OCI-LY3 (cell line): ENCODE measurements at regions not wholly inside any gene's neighbourhood (a gene's known extent, or its start where the extent isn't known, plus 50 kb on each side); places are given as distances from the start of the nearest gene placed in this dataset.

ENCODE experiments used
- EZH2phosphoT487 ChIP-seq: fragments of 200-600 bp; shearing (Covaris generic); IDR thresholded peaks from 2 replicates; pipeline ENCODE4 v1.6.1; 2018; ENCODE audit warnings: antibody characterized with exemption, mixed run types, low read depth
- TF ChIP-seq, protein P1 (sequence below): fragments of 200-600, 300-600 bp; sonication (generic); IDR thresholded peaks from 2 replicates; pipeline ENCODE4 v1.5.1; 2014; ENCODE audit warnings: antibody characterized with exemption, low read length, low read depth

DNA sequence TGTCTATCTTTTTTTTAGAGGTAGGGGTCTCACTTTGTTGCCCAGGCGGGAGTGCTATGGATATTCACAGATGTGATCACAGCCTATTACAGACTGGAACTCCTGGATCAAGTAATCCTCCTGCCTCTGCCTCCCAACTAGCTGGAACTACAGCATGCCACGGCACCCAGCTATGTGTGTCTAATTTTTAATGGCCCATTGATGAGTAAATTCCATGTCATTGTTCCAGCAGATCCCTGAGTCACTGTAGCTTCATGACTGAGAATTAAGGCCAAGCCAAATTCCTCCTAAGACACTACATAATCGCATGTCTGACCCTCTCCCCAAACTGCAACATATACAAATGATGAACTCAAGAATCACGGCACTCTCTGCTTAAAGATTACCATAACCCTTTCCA is 84.2 kb upstream of the RGS2 start:
- TF ChIP-seq, protein P1, sequence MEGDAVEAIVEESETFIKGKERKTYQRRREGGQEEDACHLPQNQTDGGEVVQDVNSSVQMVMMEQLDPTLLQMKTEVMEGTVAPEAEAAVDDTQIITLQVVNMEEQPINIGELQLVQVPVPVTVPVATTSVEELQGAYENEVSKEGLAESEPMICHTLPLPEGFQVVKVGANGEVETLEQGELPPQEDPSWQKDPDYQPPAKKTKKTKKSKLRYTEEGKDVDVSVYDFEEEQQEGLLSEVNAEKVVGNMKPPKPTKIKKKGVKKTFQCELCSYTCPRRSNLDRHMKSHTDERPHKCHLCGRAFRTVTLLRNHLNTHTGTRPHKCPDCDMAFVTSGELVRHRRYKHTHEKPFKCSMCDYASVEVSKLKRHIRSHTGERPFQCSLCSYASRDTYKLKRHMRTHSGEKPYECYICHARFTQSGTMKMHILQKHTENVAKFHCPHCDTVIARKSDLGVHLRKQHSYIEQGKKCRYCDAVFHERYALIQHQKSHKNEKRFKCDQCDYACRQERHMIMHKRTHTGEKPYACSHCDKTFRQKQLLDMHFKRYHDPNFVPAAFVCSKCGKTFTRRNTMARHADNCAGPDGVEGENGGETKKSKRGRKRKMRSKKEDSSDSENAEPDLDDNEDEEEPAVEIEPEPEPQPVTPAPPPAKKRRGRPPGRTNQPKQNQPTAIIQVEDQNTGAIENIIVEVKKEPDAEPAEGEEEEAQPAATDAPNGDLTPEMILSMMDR: no peak
- TF ChIP-seq EZH2phosphoT487: no peak
